ENCODE measurements at regions not wholly inside any gene's neighbourhood (a gene's known extent, or its start where the extent isn't known, plus 50 kb on each side); places are given as distances from the start of the nearest gene placed in this dataset.
"Not testable (repeated sequence)": the region's sequence is repeated elsewhere in the genome, so short reads cannot be mapped to it uniquely, and the experiment has no call there.

DNA sequence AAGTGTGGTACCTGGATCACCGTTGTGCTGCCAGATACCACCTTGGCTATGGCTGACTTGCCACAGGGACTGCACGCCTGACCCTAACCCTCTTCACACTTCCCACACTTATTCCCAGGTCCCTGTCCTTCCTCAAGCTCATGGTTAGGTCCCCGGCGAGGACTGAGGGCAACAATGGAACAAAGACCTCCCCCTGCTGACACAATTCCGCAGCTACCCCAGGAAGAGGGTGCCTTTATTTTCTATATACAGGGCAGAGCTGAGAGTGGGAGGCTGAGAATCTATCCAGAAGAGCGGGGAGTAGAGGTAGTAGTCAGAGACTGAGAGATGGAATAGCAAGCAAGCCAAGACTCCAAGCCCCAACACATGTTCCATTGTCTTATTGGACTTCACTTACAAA lies 118.1 kb upstream of the SEM1 start:
- TF ChIP-seq, protein P1, sequence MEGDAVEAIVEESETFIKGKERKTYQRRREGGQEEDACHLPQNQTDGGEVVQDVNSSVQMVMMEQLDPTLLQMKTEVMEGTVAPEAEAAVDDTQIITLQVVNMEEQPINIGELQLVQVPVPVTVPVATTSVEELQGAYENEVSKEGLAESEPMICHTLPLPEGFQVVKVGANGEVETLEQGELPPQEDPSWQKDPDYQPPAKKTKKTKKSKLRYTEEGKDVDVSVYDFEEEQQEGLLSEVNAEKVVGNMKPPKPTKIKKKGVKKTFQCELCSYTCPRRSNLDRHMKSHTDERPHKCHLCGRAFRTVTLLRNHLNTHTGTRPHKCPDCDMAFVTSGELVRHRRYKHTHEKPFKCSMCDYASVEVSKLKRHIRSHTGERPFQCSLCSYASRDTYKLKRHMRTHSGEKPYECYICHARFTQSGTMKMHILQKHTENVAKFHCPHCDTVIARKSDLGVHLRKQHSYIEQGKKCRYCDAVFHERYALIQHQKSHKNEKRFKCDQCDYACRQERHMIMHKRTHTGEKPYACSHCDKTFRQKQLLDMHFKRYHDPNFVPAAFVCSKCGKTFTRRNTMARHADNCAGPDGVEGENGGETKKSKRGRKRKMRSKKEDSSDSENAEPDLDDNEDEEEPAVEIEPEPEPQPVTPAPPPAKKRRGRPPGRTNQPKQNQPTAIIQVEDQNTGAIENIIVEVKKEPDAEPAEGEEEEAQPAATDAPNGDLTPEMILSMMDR (conservative IDR thresholded peaks at IDR 0.05), result peak; percentile 13; the same call in 1 of the 2 replicates
- no peak for TF ChIP-seq ZFX (IDR thresholded peaks at IDR 0.05)
- no peak overlapping the region for H3K27ac ChIP-seq

DNA sequence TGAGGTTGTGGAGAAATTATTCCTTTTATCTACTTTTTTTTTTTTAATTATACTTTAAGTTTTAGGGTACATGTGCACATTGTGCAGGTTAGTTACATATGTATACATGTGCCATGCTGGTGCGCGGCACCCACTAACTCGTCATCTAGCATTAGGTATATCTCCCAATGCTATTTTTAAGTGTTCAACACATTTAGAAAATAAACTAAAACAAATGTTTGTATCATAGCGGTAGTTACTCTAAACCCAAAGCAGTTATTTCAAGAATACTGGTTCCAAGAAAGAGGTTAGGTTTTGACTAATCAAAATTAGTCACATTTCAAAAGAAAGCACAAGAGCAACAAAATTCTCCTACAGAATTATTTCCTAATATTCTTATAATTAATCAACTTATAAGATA lies 119.5 kb upstream of the SEM1 start:
- H3K27ac ChIP-seq, result not testable (repeated sequence)

DNA sequence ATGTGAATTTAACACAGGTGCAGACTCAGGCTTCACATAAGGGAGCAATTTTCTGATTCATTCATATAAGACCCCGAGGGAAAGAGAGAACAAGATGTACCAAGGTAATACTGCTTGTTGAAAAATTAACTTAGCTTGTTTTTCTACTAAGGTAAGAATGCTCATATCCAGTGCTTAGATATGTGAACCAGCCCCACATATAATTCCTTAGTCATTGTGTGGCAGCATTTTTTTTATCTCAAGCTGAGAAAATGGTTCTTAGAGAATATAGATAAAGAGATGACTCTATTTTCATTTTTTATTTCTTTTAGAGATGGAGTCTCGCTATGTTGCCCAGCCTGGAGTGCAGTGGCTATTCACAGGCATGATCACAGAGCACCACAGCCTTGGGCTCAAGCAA lies 121.8 kb upstream of the SEM1 start:
- H3K27ac ChIP-seq, result no peak overlapping the region
- no peak for TF ChIP-seq ZFX (IDR thresholded peaks at IDR 0.05)
- TF ChIP-seq, protein P1 (conservative IDR thresholded peaks at IDR 0.05), result no peak

DNA sequence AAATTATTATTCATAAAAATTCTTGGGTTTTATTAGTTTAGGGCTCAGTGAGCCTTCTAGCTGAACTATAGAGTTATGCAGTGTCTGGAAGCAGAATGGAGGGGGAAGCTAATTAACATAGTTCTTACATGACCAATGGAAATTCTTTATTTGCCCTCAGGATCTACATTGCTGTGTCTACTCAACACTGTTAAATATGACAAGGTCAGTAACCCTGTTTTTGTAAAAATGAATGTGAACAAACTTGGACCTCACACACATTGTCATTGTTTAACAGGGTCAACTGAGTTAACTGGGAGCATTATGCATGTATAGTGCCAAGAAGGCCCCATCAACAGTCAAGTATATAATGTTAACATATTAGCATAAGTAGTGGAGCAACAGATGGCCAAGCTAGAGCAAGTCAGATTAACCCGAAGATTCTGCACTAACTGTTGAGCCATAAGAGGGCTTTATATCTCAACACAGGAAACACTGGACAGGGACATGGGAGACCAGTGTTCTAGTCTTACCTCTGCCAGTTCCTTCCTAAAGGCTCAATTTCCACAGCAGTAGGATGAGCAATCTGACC lies 122.5 kb upstream of the SEM1 start:
- TF ChIP-seq, protein P1 (conservative IDR thresholded peaks at IDR 0.05), result no peak
- TF ChIP-seq ZFX (IDR thresholded peaks at IDR 0.05), result no peak
- no peak overlapping the region for H3K27ac ChIP-seq

DNA sequence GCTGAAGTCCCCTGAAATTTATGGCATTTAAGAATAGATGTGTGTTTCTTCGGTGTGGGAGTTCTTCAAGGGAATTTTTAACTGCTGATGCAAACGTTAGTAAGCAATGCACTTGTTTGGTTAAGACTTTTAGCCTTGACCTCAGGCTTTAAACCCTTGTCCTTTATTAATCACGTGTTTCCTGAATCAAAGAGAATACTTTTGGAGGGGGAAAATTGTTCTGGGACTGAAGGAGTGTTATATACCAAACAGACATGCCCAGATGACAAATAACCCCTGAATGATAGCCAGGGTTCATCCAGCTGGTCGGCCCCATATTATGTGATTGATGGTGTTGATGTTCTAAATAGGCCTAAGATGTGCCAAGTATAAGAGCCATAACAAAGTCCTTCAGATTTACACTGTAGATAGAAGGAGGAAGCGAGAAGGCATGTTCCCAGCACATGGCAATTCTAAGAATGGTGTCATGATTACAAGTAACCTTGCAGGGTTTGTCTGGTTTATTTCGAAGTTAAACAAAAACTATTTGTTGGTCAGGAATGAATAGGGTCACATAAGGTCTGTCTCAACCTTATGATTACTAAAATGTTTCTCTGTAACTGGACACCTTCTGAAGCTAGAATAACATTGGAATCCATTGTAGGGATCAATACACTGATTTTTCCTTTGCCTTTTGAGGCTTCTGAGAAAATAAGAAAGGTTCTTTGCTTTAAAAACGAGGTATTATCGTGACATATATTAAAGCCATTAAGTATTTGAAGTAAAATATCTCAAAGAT lies 124.2 kb upstream of the SEM1 start:
- H3K27ac ChIP-seq, result no peak overlapping the region
- TF ChIP-seq ZFX (IDR thresholded peaks at IDR 0.05), result no peak
- TF ChIP-seq, protein P1 (conservative IDR thresholded peaks at IDR 0.05), result no peak

DNA sequence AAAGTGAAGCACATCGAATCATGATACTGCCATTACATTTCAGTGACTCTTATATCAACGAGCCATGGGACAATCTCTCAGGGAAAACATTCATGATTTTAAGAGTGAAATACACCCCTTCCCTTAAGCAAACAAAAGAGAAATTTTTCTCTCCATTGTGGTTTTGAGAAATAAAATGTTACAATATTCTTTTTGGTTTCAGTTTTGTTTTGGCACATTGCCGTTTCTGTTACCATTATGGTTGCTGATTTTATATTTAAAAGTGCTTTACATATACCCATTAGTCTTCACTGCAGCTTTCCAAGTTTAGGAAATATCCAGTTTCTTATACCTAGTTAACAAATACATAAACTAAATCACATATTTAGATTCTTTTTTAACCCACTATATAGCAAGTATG lies 126.8 kb upstream of the SEM1 start:
- no peak for TF ChIP-seq ZFX (IDR thresholded peaks at IDR 0.05)
- TF ChIP-seq, protein P1 (conservative IDR thresholded peaks at IDR 0.05), result no peak
- no peak overlapping the region for H3K27ac ChIP-seq

DNA sequence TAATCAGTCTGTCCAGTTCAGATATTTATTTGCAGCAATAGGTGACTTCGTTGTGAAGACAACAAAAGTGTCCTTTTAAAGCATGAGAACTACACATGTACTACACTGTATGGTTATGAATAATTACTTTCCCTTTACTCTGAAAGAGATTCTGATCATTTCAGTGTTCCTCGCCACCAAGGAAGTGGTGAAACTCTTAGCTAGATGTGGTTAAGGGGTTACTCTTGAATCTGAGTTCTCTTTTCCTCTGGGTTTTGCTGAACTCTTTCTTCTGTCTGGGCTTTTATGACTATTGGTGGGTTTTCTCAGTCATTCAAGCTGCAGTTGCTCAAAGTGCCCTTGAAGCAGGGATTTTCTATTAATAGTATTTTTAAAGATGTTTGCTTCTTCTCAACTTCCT lies 127.9 kb upstream of the SEM1 start:
- no peak for TF ChIP-seq ZFX (IDR thresholded peaks at IDR 0.05)
- TF ChIP-seq, protein P1 (conservative IDR thresholded peaks at IDR 0.05), result no peak
- no peak overlapping the region for H3K27ac ChIP-seq

DNA sequence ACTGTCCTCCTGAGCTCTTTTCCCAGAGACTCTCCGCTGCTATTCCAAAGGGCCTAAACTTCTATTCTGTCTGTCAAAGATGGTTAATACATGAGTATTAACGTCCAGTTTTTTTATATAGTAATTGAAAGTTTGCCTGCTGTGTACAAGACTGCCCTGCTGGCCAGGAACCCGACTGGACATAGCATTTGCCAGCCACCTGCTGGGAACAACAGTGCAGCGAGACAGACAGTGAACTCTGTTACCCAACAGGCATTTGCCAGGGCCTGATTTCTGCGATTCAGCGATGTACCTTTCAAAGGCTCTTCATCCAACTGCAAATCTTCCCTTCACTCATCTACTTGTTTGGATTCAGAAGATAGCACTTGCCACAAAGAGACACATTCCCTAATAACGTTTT lies 128.8 kb upstream of the SEM1 start:
- no peak for TF ChIP-seq ZFX (IDR thresholded peaks at IDR 0.05)
- TF ChIP-seq, protein P1 (conservative IDR thresholded peaks at IDR 0.05), result no peak
- no peak overlapping the region for H3K27ac ChIP-seq

Measured in C4-2B (cell line).